ENCODE measurements at regions not wholly inside any gene's neighbourhood (a gene's known extent, or its start where the extent isn't known, plus 50 kb on each side); places are given as distances from the start of the nearest gene placed in this dataset.

DNA sequence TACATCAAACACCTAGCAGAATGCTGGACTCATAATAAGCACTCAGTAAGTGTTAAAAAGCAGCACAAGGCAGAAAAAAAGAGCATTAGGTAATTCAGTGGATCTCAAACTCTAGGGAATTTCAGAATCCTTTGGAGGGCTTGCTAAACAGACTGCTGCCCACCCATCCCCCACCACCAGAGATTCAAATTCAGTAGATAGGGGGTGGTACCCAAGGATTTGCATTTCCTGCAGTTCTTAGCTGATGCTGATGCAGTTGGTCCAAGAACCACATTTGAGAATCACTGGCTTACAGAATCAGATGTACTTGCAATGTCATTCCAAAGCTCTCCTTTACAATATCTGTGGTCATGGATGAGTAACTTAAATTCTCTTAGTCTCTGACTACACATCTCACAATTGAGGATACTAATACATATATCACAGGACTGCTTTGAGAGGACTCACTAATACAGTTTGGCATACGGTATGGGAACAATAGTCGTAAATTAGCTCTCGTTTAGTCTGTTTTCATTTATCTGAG, 664.5 kb downstream of the KCNA4 start:
- no peak for DNase-seq (ENCODE audit: low read depth, low spot score)
- H3K9me3 Mint-ChIP-seq, result no peaks in the 10 kb centered on the region
- H3K27ac Mint-ChIP-seq (ENCODE audit: unreplicated experiment), result no peak overlapping the region
- TF ChIP-seq, protein P1, sequence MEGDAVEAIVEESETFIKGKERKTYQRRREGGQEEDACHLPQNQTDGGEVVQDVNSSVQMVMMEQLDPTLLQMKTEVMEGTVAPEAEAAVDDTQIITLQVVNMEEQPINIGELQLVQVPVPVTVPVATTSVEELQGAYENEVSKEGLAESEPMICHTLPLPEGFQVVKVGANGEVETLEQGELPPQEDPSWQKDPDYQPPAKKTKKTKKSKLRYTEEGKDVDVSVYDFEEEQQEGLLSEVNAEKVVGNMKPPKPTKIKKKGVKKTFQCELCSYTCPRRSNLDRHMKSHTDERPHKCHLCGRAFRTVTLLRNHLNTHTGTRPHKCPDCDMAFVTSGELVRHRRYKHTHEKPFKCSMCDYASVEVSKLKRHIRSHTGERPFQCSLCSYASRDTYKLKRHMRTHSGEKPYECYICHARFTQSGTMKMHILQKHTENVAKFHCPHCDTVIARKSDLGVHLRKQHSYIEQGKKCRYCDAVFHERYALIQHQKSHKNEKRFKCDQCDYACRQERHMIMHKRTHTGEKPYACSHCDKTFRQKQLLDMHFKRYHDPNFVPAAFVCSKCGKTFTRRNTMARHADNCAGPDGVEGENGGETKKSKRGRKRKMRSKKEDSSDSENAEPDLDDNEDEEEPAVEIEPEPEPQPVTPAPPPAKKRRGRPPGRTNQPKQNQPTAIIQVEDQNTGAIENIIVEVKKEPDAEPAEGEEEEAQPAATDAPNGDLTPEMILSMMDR (conservative IDR thresholded peaks at IDR 0.05), result no peak
- no peaks in the 10 kb centered on the region for H3K4me1 Mint-ChIP-seq
- H3K27me3 Mint-ChIP-seq (ENCODE audit: low read depth), result no peaks in the 10 kb centered on the region
- no peaks in the 10 kb centered on the region for H3K36me3 Mint-ChIP-seq (ENCODE audit: low read depth)
- no peak overlapping the region for H3K4me3 Mint-ChIP-seq

DNA sequence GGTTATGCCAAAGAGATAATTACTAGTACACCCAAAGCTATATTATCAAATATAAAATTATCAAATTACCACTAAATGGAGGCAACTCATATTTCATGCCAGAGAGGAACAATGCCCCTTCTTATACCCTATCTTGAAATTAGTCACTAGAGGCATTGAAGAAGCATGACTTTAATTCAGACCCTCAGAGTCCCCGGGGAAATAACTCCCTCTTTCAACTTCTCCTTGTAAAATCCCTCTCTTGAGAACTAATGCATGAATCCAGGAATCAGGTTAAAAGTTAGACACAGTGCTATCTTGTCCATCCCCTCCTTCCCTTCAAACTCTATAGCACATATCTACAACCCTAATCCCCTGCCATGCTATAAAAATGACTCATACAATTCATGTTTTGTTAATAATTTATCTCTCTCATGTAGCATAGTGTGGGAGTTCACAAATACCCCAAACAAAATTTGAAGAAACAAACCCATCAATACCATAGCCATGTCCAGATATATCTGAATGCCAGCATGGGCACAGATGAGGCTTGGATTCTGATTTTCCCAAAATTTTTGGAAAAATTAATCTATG, 665.4 kb downstream of the KCNA4 start:
- Mint-ChIP-seq H3K4me1 (no peaks in the 10 kb centered on the region), H3K4me3 (no peak overlapping the region), H3K27ac (ENCODE audit: unreplicated experiment) (no peak overlapping the region), H3K27me3 (ENCODE audit: low read depth) (no peaks in the 10 kb centered on the region), H3K9me3 (no peaks in the 10 kb centered on the region), H3K36me3 (ENCODE audit: low read depth) (no peaks in the 10 kb centered on the region)
- no peak for DNase-seq (ENCODE audit: low read depth, low spot score)
- TF ChIP-seq, protein P1 (conservative IDR thresholded peaks at IDR 0.05), result no peak

DNA sequence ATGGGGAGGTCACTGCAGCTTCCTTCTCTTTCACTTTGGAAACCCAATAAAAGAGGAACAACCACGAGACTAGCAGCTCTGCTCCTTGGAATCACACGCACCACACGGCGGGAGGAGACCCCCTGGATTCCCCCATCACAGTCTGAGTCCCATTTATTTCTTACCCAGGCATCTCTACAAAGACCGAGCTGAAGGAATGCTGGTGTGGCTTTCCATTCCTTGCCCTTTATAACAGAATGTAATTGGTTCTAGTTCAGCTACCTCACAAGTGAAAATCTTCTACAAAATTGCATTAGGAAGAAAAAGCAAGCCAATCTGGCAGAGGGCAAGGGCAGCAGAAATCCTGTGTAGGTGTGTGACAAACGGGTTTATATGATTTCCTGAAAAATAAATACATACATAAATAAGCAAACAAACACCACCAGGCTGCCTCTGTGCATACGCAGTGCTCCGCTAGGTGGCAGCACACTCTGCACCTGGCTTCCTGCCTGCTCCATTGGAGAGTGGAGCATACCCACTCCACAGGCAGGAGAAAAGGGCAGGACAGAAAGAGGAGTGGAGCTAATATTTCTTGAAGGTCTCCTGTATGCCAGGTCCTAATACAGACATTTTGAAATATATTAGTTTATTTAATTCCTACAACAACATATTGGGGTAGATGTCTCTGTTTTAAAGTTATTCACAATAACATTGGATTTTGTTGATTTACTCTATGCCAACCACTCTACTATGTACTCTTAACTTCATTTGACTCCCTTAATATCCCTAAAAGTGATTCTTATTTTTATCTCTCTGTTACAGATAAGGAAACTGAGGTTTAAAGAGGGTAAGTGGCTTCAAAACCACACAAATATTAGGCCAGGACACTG, 673.1 kb downstream of the KCNA4 start:
- H3K9me3 Mint-ChIP-seq, result no peaks in the 10 kb centered on the region
- no peak overlapping the region for H3K4me3 Mint-ChIP-seq
- no peak overlapping the region for H3K27ac Mint-ChIP-seq (ENCODE audit: unreplicated experiment)
- TF ChIP-seq, protein P1 (conservative IDR thresholded peaks at IDR 0.05), result peak; percentile 98
- peaks cover 9% of the 10 kb centered on the region for H3K27me3 Mint-ChIP-seq (ENCODE audit: low read depth)
- H3K36me3 Mint-ChIP-seq (ENCODE audit: low read depth), result no peaks in the 10 kb centered on the region
- no peaks in the 10 kb centered on the region for H3K4me1 Mint-ChIP-seq
- DNase-seq (ENCODE audit: low read depth, low spot score), result peak; percentile 79

DNA sequence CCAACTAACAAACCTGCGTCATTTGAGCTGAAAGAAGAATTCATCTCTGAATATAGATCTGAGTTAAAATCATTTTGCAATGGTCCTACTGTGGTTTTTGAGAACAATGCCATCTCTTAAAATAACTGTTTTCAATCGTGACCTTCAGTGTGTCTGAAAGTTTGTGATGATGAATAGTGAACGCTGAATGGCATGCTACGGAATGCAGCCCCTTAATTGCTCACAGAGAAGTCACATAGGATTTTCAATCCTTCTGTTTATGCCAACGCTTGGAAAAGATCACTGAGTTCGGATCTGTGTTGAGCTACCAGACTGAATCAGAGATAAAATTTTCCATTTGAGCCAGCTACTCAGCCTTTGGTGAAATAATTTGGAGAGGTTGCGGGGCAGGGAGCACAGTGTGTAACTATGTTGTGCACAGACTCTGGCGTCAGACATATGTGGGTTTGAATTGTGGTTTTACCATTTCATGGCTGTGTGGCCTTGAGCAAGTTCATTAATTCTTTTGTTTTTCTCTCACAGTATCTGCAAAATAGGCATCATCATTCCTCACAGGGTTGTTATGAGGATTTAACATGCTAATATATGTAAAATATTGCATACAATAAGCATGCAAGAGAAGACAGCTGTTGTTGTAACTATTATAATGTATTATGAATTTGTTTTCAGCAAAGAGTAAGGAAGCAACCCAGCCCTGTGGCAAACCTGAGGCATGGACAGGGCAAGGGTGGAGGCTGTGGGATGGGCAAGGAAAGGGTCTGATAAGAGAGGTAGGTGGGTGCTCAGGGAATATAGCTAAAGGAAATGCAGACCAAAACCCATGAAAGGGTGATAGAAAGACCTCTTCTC, 679.9 kb downstream of the KCNA4 start:
- DNase-seq (ENCODE audit: low read depth, low spot score), result no peak
- Mint-ChIP-seq H3K9me3 (no peaks in the 10 kb centered on the region), H3K4me1 (no peaks in the 10 kb centered on the region), H3K27ac (ENCODE audit: unreplicated experiment) (no peak overlapping the region), H3K27me3 (ENCODE audit: low read depth) (peaks cover 39% of the 10 kb centered on the region), H3K4me3 (no peak overlapping the region), H3K36me3 (ENCODE audit: low read depth) (no peaks in the 10 kb centered on the region)
- TF ChIP-seq, protein P1 (conservative IDR thresholded peaks at IDR 0.05), result no peak

DNA sequence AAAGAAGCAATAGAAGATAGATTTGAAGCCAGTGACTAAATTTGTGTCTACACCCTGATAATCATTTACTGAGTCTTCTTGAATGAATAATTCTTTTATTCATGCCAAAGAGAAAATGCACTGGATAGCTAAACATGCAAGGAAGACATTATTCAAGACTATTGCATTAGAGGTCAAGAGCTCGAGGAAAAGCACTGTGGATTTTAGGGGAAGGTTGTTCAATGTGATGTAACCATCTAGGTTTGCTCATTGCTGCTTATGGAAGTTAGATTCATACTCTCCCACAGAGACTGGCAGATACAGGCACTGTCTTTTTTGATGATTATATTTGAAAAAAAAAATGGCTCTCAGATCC, 682.1 kb downstream of the KCNA4 start:
- no peaks in the 10 kb centered on the region for H3K9me3 Mint-ChIP-seq
- TF ChIP-seq, protein P1 (conservative IDR thresholded peaks at IDR 0.05), result no peak
- no peaks in the 10 kb centered on the region for H3K36me3 Mint-ChIP-seq (ENCODE audit: low read depth)
- no peak for DNase-seq (ENCODE audit: low read depth, low spot score)
- H3K4me1 Mint-ChIP-seq, result no peaks in the 10 kb centered on the region
- H3K4me3 Mint-ChIP-seq, result no peak overlapping the region
- H3K27ac Mint-ChIP-seq (ENCODE audit: unreplicated experiment), result no peak overlapping the region
- H3K27me3 Mint-ChIP-seq (ENCODE audit: low read depth), result peaks cover 46% of the 10 kb centered on the region
